ENCODE measurements at regions not wholly inside any gene's neighbourhood (a gene's known extent, or its start where the extent isn't known, plus 50 kb on each side); places are given as distances from the start of the nearest gene placed in this dataset.

DNA sequence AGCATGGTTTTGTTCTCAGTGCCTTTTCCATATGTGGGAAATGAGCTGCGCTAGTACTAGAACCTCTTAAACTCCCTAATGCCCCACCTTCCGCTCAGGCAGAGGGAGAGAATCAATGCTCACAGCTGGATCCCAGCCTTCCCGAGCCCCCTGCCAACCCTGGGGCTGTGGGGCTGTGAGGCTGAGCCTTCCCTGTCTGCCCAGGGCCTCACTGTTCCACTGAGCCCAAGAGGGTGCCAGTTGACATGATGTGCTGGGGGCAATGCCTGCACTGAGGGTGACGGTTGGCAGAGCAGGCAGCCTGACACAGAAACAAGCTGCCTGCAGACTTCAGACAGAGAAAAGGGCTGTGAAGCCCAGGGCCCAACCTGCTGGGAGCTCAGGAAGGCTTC lies 602.4 kb upstream of the RAB6C start:
- TF ChIP-seq EZH2 (IDR thresholded peaks at IDR 0.05; ENCODE audit: low read length, missing control alignments): no peak
- TF ChIP-seq, protein P1, sequence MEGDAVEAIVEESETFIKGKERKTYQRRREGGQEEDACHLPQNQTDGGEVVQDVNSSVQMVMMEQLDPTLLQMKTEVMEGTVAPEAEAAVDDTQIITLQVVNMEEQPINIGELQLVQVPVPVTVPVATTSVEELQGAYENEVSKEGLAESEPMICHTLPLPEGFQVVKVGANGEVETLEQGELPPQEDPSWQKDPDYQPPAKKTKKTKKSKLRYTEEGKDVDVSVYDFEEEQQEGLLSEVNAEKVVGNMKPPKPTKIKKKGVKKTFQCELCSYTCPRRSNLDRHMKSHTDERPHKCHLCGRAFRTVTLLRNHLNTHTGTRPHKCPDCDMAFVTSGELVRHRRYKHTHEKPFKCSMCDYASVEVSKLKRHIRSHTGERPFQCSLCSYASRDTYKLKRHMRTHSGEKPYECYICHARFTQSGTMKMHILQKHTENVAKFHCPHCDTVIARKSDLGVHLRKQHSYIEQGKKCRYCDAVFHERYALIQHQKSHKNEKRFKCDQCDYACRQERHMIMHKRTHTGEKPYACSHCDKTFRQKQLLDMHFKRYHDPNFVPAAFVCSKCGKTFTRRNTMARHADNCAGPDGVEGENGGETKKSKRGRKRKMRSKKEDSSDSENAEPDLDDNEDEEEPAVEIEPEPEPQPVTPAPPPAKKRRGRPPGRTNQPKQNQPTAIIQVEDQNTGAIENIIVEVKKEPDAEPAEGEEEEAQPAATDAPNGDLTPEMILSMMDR (conservative IDR thresholded peaks at IDR 0.05 in 1 of 2, IDR thresholded peaks at IDR 0.05 in 1 of 2; ENCODE audit: low read depth in 1 of 2, low read length in 2 of 2): no peak
- Histone ChIP-seq H3K79me2 (ENCODE audit: control insufficient read depth, insufficient read depth, low read length) (no peaks in the 10 kb centered on the region), H3K4me3 (replicated peaks in 1 of 4; ENCODE audit: control extremely low read depth in 1 of 4, insufficient read depth in 1 of 4, low read depth in 3 of 4, low read length in 4 of 4) (no peak overlapping the region), H3K4me2 (ENCODE audit: extremely low read depth, insufficient read depth, low read length) (no peak overlapping the region), H3K27me3 (ENCODE audit: control insufficient read depth, insufficient read depth, low read length) (no peaks in the 10 kb centered on the region), H3K36me3 (ENCODE audit: control insufficient read depth, insufficient read depth, low read length) (no peaks in the 10 kb centered on the region), H4K20me1 (ENCODE audit: control insufficient read depth, extremely low read depth, insufficient read depth, low read length) (no peaks in the 10 kb centered on the region), H3K4me1 (ENCODE audit: control insufficient read depth, extremely low read depth, insufficient read depth, low read length) (no peaks in the 10 kb centered on the region), H3K9me3 (ENCODE audit: control insufficient read depth, insufficient read depth, low read depth, low read length) (no peaks in the 10 kb centered on the region), H2AFZ (ENCODE audit: low read length) (no peak overlapping the region), H3K27ac (ENCODE audit: insufficient read depth, low read length) (no peak overlapping the region), H3K9ac (ENCODE audit: insufficient read depth, low read length) (no peak overlapping the region)
- no peak for DNase-seq (ENCODE audit: low read depth in 2 of 2)

DNA sequence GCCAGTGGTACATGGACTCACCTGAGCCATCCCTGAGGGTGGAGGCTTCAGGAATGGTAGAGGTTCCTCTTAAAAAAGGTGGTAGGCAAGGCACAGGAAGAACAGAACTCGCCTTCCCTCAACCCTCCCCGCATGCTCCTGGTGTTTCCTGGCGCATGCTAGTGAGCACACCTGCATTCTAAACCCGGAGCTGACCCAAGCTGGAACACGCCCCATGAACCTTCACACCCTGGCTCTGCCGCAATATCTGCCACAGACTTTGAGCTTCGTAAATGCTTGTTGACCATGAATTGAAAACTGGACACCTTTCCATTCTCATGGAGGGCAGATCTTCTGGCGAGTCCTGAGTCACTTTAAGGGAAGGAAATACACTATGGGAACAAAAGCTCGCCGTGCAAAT lies 601.3 kb upstream of the RAB6C start:
- Histone ChIP-seq H3K36me3 (ENCODE audit: control insufficient read depth, insufficient read depth, low read length) (no peaks in the 10 kb centered on the region), H3K4me1 (ENCODE audit: control insufficient read depth, extremely low read depth, insufficient read depth, low read length) (no peaks in the 10 kb centered on the region), H3K79me2 (ENCODE audit: control insufficient read depth, insufficient read depth, low read length) (no peaks in the 10 kb centered on the region), H3K27ac (ENCODE audit: insufficient read depth, low read length) (no peak overlapping the region), H3K9me3 (ENCODE audit: control insufficient read depth, insufficient read depth, low read depth, low read length) (no peaks in the 10 kb centered on the region), H3K4me2 (ENCODE audit: extremely low read depth, insufficient read depth, low read length) (no peak overlapping the region), H3K27me3 (ENCODE audit: control insufficient read depth, insufficient read depth, low read length) (no peaks in the 10 kb centered on the region), H3K9ac (ENCODE audit: insufficient read depth, low read length) (no peak overlapping the region), H4K20me1 (ENCODE audit: control insufficient read depth, extremely low read depth, insufficient read depth, low read length) (no peaks in the 10 kb centered on the region), H2AFZ (ENCODE audit: low read length) (no peak overlapping the region), H3K4me3 (replicated peaks in 1 of 4; ENCODE audit: control extremely low read depth in 1 of 4, insufficient read depth in 1 of 4, low read depth in 3 of 4, low read length in 4 of 4) (no peak overlapping the region)
- no peak for TF ChIP-seq EZH2 (IDR thresholded peaks at IDR 0.05; ENCODE audit: low read length, missing control alignments)
- TF ChIP-seq, protein P1 (conservative IDR thresholded peaks at IDR 0.05 in 1 of 2, IDR thresholded peaks at IDR 0.05 in 1 of 2; ENCODE audit: low read depth in 1 of 2, low read length in 2 of 2): no peak
- DNase-seq (ENCODE audit: low read depth in 2 of 2): no peak

DNA sequence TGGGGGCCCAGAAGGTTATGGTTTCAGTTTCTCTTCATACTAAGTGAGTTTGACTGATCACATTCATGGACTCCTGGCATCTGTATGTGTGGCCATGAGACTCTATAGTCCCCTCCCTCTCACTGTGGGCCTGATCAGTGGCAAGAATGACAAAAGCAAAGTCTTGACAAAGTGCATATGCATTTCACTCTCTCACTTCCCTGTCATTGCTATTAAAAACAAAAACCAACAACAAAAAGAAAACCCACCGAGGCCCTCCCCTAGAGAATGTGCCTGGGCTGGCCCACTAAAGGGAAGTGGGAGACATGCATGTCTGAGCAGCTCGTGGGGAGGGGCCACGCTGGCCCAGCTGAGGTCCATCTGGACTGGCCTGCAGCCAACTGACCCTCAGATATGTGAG lies 600.1 kb upstream of the RAB6C start:
- no peaks in the 10 kb centered on the region for H3K9me3 ChIP-seq (ENCODE audit: control insufficient read depth, insufficient read depth, low read depth, low read length)
- H3K27me3 ChIP-seq (ENCODE audit: control insufficient read depth, insufficient read depth, low read length): no peaks in the 10 kb centered on the region
- H4K20me1 ChIP-seq (ENCODE audit: control insufficient read depth, extremely low read depth, insufficient read depth, low read length): no peaks in the 10 kb centered on the region
- no peak overlapping the region for H3K27ac ChIP-seq (ENCODE audit: insufficient read depth, low read length)
- H3K9ac ChIP-seq (ENCODE audit: insufficient read depth, low read length): no peak overlapping the region
- TF ChIP-seq, protein P1 (conservative IDR thresholded peaks at IDR 0.05 in 1 of 2, IDR thresholded peaks at IDR 0.05 in 1 of 2; ENCODE audit: low read depth in 1 of 2, low read length in 2 of 2): no peak
- no peak for TF ChIP-seq EZH2 (IDR thresholded peaks at IDR 0.05; ENCODE audit: low read length, missing control alignments)
- no peak for DNase-seq (ENCODE audit: low read depth in 2 of 2)
- no peaks in the 10 kb centered on the region for H3K4me1 ChIP-seq (ENCODE audit: control insufficient read depth, extremely low read depth, insufficient read depth, low read length)
- H3K4me3 ChIP-seq (replicated peaks in 1 of 4; ENCODE audit: control extremely low read depth in 1 of 4, insufficient read depth in 1 of 4, low read depth in 3 of 4, low read length in 4 of 4): no peak overlapping the region
- H2AFZ ChIP-seq (ENCODE audit: low read length): no peak overlapping the region
- no peak overlapping the region for H3K4me2 ChIP-seq (ENCODE audit: extremely low read depth, insufficient read depth, low read length)
- H3K79me2 ChIP-seq (ENCODE audit: control insufficient read depth, insufficient read depth, low read length): no peaks in the 10 kb centered on the region
- H3K36me3 ChIP-seq (ENCODE audit: control insufficient read depth, insufficient read depth, low read length): no peaks in the 10 kb centered on the region
